Neural progenitor cell (in vitro differentiated cells): ENCODE measurements at regions not wholly inside any gene's neighbourhood (a gene's known extent, or its start where the extent isn't known, plus 50 kb on each side); places are given as distances from the start of the nearest gene placed in this dataset.

Source experiments
- DNase-seq: peaks from one replicate; pipeline ENCODE4 v3.0.0-alpha.2; 2016; ENCODE audit warnings: low spot score
- H2AFZ ChIP-seq: fragments of 200-600 bp; sonication (generic); replicated peaks from 2 replicates; pipeline ENCODE4 v1.6.1; 2016; ENCODE audit warnings: antibody characterized with exemption
- H3F3A ChIP-seq: fragments of 200-600 bp; sonication (generic); 2 replicates; pipeline ENCODE4 v1.6.1; 2016; ENCODE audit warnings: antibody characterized with exemption, low read depth
- H3K27ac ChIP-seq: fragments of 200-600 bp; sonication (generic); 2 replicates; pipeline ENCODE4 v1.5.1; 2016; ENCODE audit warnings: mild to moderate bottlenecking
- H3K27me3 ChIP-seq: fragments of 200-600 bp; sonication (generic); 2 replicates; pipeline ENCODE4 v1.6.1; 2016; ENCODE audit warnings: mild to moderate bottlenecking, moderate library complexity
- H3K36me3 ChIP-seq: fragments of 200-600 bp; sonication (generic); 2 replicates; pipeline ENCODE4 v1.5.1; 2016
- H3K4me1 ChIP-seq: fragments of 200-600 bp; sonication (generic); 2 replicates; pipeline ENCODE4 v1.6.1; 2016; ENCODE audit warnings: mixed run types
- H3K4me2 ChIP-seq: fragments of 200-600 bp; sonication (generic); 2 replicates; pipeline ENCODE4 v1.6.1; 2016
- H3K4me3 ChIP-seq: fragments of 200-600 bp; sonication (generic); 2 replicates; pipeline ENCODE4 v1.5.1; 2016
- H3K79me2 ChIP-seq: fragments of 200-600 bp; sonication (generic); 2 replicates; pipeline ENCODE4 v1.6.1; 2016; ENCODE audit warnings: low read depth
- H3K9ac ChIP-seq: fragments of 200-600 bp; sonication (generic); 2 replicates; pipeline ENCODE4 v1.6.1; 2016
- H3K9me3 ChIP-seq: fragments of 200-600 bp; sonication (generic); 2 replicates; pipeline ENCODE4 v1.5.1; 2016; ENCODE audit warnings: low read depth
- H4K20me1 ChIP-seq: fragments of 200-600 bp; sonication (generic); 2 replicates; pipeline ENCODE4 v1.6.1; 2016; ENCODE audit warnings: low read depth
- H3K27ac Mint-ChIP-seq: 3 replicates; pipeline ENCODE4 v1.8.0; 2021; ENCODE audit warnings: mixed read lengths
- H3K27me3 Mint-ChIP-seq: 2 replicates; pipeline ENCODE4 v1.8.0; 2022; ENCODE audit warnings: low read depth, mild to moderate bottlenecking, inconsistent platforms, moderate library complexity, mixed read lengths; ENCODE audit not compliant: insufficient read depth
- H3K36me3 Mint-ChIP-seq: 3 replicates; pipeline ENCODE4 v1.8.0; 2021; ENCODE audit warnings: mixed read lengths
- H3K4me1 Mint-ChIP-seq: 3 replicates; pipeline ENCODE4 v1.8.0; 2021; ENCODE audit warnings: mixed read lengths
- H3K4me3 Mint-ChIP-seq: 3 replicates; pipeline ENCODE4 v1.8.0; 2021; ENCODE audit warnings: mild to moderate bottlenecking, moderate library complexity, mixed read lengths
- H3K9me3 Mint-ChIP-seq: 3 replicates; pipeline ENCODE4 v1.8.0; 2020; ENCODE audit warnings: mixed read lengths
- CTCF ChIP-seq: fragments of 200-600 bp; sonication (generic); IDR thresholded peaks from 2 replicates; pipeline ENCODE4 v1.5.1; 2017; ENCODE audit warnings: antibody characterized with exemption, mild to moderate bottlenecking
- EZH2 ChIP-seq: fragments of 200-600 bp; sonication (generic); IDR thresholded peaks from 2 replicates; pipeline ENCODE4 v1.6.1; 2017; ENCODE audit warnings: antibody characterized with exemption, mild to moderate bottlenecking, moderate library complexity
- EZH2phosphoT487 ChIP-seq: fragments of 200-600 bp; sonication (generic); IDR thresholded peaks from 2 replicates; pipeline ENCODE4 v1.6.1; 2017; ENCODE audit warnings: antibody characterized with exemption

- Histone ChIP-seq H4K20me1 (no peaks in the 10 kb centered on the region), H3K4me3 (no peak overlapping the region), H2AFZ (no peak overlapping the region), H3F3A (no peaks in the 10 kb centered on the region), H3K4me2 (no peak overlapping the region), H3K27ac (no peak overlapping the region), H3K36me3 (no peaks in the 10 kb centered on the region), H3K9me3 (no peaks in the 10 kb centered on the region), H3K4me1 (no peaks in the 10 kb centered on the region), H3K9ac (no peak overlapping the region), H3K27me3 (no peaks in the 10 kb centered on the region), H3K79me2 (no peaks in the 10 kb centered on the region)
- DNase-seq, result no peak
- Mint-ChIP-seq H3K27me3 (peaks cover 5% of the 10 kb centered on the region), H3K9me3 (peaks cover 12% of the 10 kb centered on the region), H3K4me3 (no peak overlapping the region), H3K36me3 (no peaks in the 10 kb centered on the region), H3K4me1 (peaks cover 3% of the 10 kb centered on the region), H3K27ac (no peak overlapping the region)
- TF ChIP-seq EZH2phosphoT487 (no peak), CTCF (no peak), EZH2 (no peak)
Measured at GRCh38 chr12:74602881-74603672, 65.4 kb downstream of the ATXN7L3B start.

GRCh38 chr12:74608231-74608775, 70.7 kb downstream of the ATXN7L3B start:
- Mint-ChIP-seq H3K27ac (no peak overlapping the region), H3K4me1 (peaks cover 3% of the 10 kb centered on the region), H3K36me3 (no peaks in the 10 kb centered on the region), H3K27me3 (no peaks in the 10 kb centered on the region), H3K4me3 (no peak overlapping the region), H3K9me3 (no peaks in the 10 kb centered on the region)
- Histone ChIP-seq H3K4me2 (no peak overlapping the region), H3F3A (no peaks in the 10 kb centered on the region), H3K9me3 (no peaks in the 10 kb centered on the region), H3K27me3 (no peaks in the 10 kb centered on the region), H3K36me3 (no peaks in the 10 kb centered on the region), H3K79me2 (no peaks in the 10 kb centered on the region), H3K27ac (no peak overlapping the region), H3K9ac (no peak overlapping the region), H4K20me1 (no peaks in the 10 kb centered on the region), H3K4me1 (no peaks in the 10 kb centered on the region), H2AFZ (no peak overlapping the region), H3K4me3 (no peak overlapping the region)
- no peak for DNase-seq
- TF ChIP-seq CTCF (no peak), EZH2 (no peak), EZH2phosphoT487 (no peak)

- Mint-ChIP-seq H3K27me3 (no peaks in the 10 kb centered on the region), H3K36me3 (no peaks in the 10 kb centered on the region), H3K27ac (no peak overlapping the region), H3K9me3 (no peaks in the 10 kb centered on the region), H3K4me3 (no peak overlapping the region), H3K4me1 (no peaks in the 10 kb centered on the region)
- Histone ChIP-seq H3F3A (no peaks in the 10 kb centered on the region), H3K27me3 (no peaks in the 10 kb centered on the region), H3K27ac (no peak overlapping the region), H3K9me3 (no peaks in the 10 kb centered on the region), H3K36me3 (no peaks in the 10 kb centered on the region), H3K4me1 (no peaks in the 10 kb centered on the region), H2AFZ (no peak overlapping the region), H3K9ac (no peak overlapping the region), H3K4me3 (no peak overlapping the region), H3K4me2 (no peak overlapping the region), H3K79me2 (no peaks in the 10 kb centered on the region), H4K20me1 (no peaks in the 10 kb centered on the region)
- no peak for DNase-seq
- TF ChIP-seq EZH2phosphoT487 (no peak), EZH2 (no peak)
Measured at GRCh38 chr12:74610711-74611110, 73.1 kb downstream of the ATXN7L3B start.

- Mint-ChIP-seq H3K4me1 (no peaks in the 10 kb centered on the region), H3K9me3 (no peaks in the 10 kb centered on the region), H3K27me3 (no peaks in the 10 kb centered on the region), H3K36me3 (no peaks in the 10 kb centered on the region), H3K27ac (no peak overlapping the region), H3K4me3 (no peak overlapping the region)
- no peaks in the 10 kb centered on the region for H3K9me3 ChIP-seq
- no peak overlapping the region for H3K27ac ChIP-seq
- H3K4me3 ChIP-seq, result no peak overlapping the region
- no peak overlapping the region for H2AFZ ChIP-seq
- no peaks in the 10 kb centered on the region for H4K20me1 ChIP-seq
- H3F3A ChIP-seq, result no peaks in the 10 kb centered on the region
- DNase-seq, result no peak
- no peak overlapping the region for H3K9ac ChIP-seq
- TF ChIP-seq EZH2 (no peak), EZH2phosphoT487 (no peak), CTCF (no peak)
- no peaks in the 10 kb centered on the region for H3K36me3 ChIP-seq
- H3K4me2 ChIP-seq, result no peak overlapping the region
- H3K27me3 ChIP-seq, result no peaks in the 10 kb centered on the region
- H3K79me2 ChIP-seq, result no peaks in the 10 kb centered on the region
- H3K4me1 ChIP-seq, result no peaks in the 10 kb centered on the region
Measured at GRCh38 chr12:74614426-74614825, 76.8 kb downstream of the ATXN7L3B start.
